Glutamatergic neuron (in vitro differentiated cells): ENCODE measurements at regions not wholly inside any gene's neighbourhood (a gene's known extent, or its start where the extent isn't known, plus 50 kb on each side); places are given as distances from the start of the nearest gene placed in this dataset.

Source experiments
- DNase-seq: peaks from one replicate; pipeline ENCODE4 v3.0.0; 2022
- H3K27ac Mint-ChIP-seq: one replicate; pipeline ENCODE4 v1.8.0; 2020; ENCODE audit warnings: mild to moderate bottlenecking, mixed read lengths, inconsistent platforms; ENCODE audit not compliant: unreplicated experiment
- H3K27me3 Mint-ChIP-seq: one replicate; pipeline ENCODE4 v1.8.0; 2020; ENCODE audit warnings: mild to moderate bottlenecking, moderate library complexity, mixed read lengths, inconsistent platforms; ENCODE audit not compliant: unreplicated experiment
- H3K36me3 Mint-ChIP-seq: one replicate; pipeline ENCODE4 v1.8.0; 2020; ENCODE audit warnings: mild to moderate bottlenecking, mixed read lengths, inconsistent platforms; ENCODE audit not compliant: unreplicated experiment
- H3K4me1 Mint-ChIP-seq: one replicate; pipeline ENCODE4 v1.8.0; 2020; ENCODE audit warnings: mild to moderate bottlenecking, low read depth, mixed read lengths, inconsistent platforms; ENCODE audit not compliant: unreplicated experiment
- H3K4me3 Mint-ChIP-seq: one replicate; pipeline ENCODE4 v1.8.0; 2020; ENCODE audit warnings: mild to moderate bottlenecking, mixed read lengths, inconsistent platforms; ENCODE audit not compliant: unreplicated experiment
- H3K9me3 Mint-ChIP-seq: one replicate; pipeline ENCODE4 v1.8.0; 2020; ENCODE audit warnings: mild to moderate bottlenecking, moderate library complexity, mixed read lengths, inconsistent platforms; ENCODE audit not compliant: unreplicated experiment
- TF ChIP-seq, protein P1 (sequence below): fragments of 200-600 bp; sonication (generic); IDR thresholded peaks from one replicate; pipeline ENCODE4 v1.5.0; 2021; ENCODE audit not compliant: partially characterized antibody, unreplicated experiment

DNA sequence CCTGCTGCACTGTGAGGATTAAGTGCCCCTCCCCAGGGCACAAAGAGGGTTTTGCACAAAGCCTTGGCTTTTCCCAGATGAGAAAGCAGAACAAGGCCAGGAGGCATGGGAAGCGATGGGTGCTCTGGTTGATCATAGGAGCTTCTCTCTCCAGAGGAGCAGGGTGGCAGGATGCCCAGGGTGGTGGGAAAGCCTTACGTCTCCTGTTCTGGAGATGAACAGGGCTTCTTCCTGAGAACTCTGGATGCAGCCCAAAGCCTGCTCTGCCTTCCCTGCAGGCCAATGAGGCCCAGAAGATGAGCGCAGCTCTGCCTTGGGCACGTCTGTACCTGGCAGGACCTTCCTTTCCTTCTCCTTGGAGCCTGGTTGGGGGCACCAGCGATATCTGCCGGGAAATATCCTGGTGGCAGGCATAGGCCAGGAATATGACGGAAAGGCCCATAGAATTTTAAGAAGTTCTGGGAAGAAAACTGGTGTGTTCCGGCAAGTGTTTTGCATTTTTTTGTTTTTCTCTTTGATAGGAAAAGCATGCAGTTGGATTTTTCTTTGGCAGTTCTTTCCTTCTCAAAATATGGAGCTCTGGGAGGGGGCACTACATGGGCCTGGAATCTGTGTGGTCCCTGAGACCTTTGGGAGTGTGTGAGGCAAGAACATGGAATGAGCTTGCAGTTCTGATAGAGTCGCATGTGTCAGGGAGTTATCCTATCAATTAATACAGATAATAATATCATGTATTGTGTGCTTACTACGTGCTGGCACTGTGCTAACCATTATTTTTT, 253.2 kb upstream of the KLF4 start:
- Mint-ChIP-seq H3K9me3 (no peaks in the 10 kb centered on the region), H3K36me3 (no peaks in the 10 kb centered on the region), H3K27ac (no peak overlapping the region), H3K27me3 (no peaks in the 10 kb centered on the region), H3K4me3 (no peak overlapping the region), H3K4me1 (no peaks in the 10 kb centered on the region)
- no peak for DNase-seq
- TF ChIP-seq, protein P1, sequence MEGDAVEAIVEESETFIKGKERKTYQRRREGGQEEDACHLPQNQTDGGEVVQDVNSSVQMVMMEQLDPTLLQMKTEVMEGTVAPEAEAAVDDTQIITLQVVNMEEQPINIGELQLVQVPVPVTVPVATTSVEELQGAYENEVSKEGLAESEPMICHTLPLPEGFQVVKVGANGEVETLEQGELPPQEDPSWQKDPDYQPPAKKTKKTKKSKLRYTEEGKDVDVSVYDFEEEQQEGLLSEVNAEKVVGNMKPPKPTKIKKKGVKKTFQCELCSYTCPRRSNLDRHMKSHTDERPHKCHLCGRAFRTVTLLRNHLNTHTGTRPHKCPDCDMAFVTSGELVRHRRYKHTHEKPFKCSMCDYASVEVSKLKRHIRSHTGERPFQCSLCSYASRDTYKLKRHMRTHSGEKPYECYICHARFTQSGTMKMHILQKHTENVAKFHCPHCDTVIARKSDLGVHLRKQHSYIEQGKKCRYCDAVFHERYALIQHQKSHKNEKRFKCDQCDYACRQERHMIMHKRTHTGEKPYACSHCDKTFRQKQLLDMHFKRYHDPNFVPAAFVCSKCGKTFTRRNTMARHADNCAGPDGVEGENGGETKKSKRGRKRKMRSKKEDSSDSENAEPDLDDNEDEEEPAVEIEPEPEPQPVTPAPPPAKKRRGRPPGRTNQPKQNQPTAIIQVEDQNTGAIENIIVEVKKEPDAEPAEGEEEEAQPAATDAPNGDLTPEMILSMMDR: no peak

DNA sequence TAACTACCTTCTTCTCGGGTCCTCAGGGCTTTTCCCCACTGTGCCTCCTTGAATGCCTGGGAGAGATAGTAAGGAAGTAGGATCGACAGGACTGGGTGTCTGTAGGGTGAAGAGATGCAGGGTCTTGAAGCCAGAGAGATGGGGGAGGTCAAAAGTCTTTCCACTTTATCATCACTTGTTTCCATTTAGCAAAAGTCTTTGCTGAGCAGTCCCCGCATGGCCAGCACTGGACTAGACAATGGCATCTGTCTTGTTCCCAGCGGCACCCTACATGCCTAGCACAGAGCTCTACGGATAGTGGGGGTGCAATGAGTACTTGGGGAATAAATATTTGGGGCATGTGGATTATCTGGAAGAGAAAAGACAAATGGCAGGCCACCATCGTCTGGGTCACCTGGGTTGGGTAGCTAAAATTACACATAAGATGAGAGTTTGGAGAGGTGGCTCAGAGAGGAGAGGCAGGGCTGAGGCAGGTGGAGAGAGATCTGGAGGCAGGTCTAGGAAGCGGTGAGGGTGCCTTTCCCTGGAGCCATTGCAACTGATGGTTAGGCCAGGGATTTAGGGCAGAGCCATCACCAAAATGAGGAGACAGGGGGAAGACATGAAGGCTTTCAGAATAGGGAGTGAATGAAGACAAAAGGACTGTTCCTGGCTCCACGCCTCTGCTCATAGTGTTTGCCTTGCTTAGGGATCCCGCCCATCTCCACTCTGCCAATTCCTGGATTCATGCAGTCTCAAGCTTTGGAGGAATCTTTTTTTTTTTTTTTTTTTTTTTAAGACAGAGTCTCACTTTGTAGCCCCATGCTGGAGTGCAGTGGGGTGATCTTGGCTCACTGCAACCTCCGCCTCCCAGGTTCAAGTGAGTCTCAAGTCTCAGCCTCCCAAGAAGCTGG, 250.8 kb upstream of the KLF4 start:
- H3K4me3 Mint-ChIP-seq: no peak overlapping the region
- DNase-seq: no peak
- TF ChIP-seq, protein P1: no peak
- peaks cover 2% of the 10 kb centered on the region for H3K27me3 Mint-ChIP-seq
- no peaks in the 10 kb centered on the region for H3K36me3 Mint-ChIP-seq
- H3K27ac Mint-ChIP-seq: no peak overlapping the region
- H3K4me1 Mint-ChIP-seq: no peaks in the 10 kb centered on the region
- H3K9me3 Mint-ChIP-seq: no peaks in the 10 kb centered on the region

GRCh38 chr9:107739601-107740082, 250.1 kb upstream of the KLF4 start:
- no peak overlapping the region for H3K4me3 Mint-ChIP-seq
- no peak overlapping the region for H3K27ac Mint-ChIP-seq
- no peaks in the 10 kb centered on the region for H3K9me3 Mint-ChIP-seq
- DNase-seq: no peak
- H3K36me3 Mint-ChIP-seq: no peaks in the 10 kb centered on the region
- TF ChIP-seq, protein P1: no peak
- peaks cover 2% of the 10 kb centered on the region for H3K27me3 Mint-ChIP-seq
- no peaks in the 10 kb centered on the region for H3K4me1 Mint-ChIP-seq

DNA sequence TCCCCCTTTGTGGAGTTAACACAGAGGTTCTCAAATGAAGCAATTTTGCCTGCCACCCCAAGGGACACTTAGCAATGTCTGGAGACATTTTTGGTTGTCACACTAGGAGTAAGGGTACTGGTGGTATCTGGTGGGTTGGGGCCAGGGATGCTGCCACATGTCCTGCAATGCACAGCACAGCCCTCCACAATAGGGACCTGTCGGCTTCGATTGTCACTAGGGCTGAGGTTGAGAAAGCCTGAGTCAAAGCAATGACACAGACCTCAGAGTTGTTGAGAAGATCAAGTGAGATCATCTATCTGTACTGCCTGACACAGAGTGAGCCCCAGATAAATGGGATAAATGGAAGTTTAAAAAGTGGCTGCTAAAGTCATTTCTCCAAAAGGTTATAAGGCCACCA, 249.2 kb upstream of the KLF4 start:
- Mint-ChIP-seq H3K4me1 (no peaks in the 10 kb centered on the region), H3K27ac (no peak overlapping the region), H3K4me3 (no peak overlapping the region), H3K27me3 (peaks cover 2% of the 10 kb centered on the region), H3K36me3 (no peaks in the 10 kb centered on the region), H3K9me3 (no peaks in the 10 kb centered on the region)
- DNase-seq: no peak
- TF ChIP-seq, protein P1: no peak
